Colonic mucosa (tissue), 4 donors: ENCODE measurements at regions not wholly inside any gene's neighbourhood (a gene's known extent, or its start where the extent isn't known, plus 50 kb on each side); places are given as distances from the start of the nearest gene placed in this dataset.

Experiments used
- DNase-seq: peaks from one replicate; pipeline ENCODE4 v3.0.0-alpha.2; 2020
- H3K27ac ChIP-seq: fragments of 200-600 bp; one replicate; pipeline ENCODE4 v1.8.0; 2021
- H3K27me3 ChIP-seq: fragments of 200-600 bp; one replicate; pipeline ENCODE4 v1.8.0; 2021
- H3K36me3 ChIP-seq: fragments of 200-600 bp; one replicate; pipeline ENCODE4 v1.8.0; 2021
- H3K4me1 ChIP-seq: fragments of 200-600 bp; one replicate; pipeline ENCODE4 v1.8.0; 2021; ENCODE audit warnings: mild to moderate bottlenecking
- H3K4me3 ChIP-seq: fragments of 200-600 bp; one replicate; pipeline ENCODE4 v1.8.0; 2021
- H3K9ac ChIP-seq, 2 donors: one replicate each; pipeline ENCODE4 v1.7.0; 2013; ENCODE audit warnings: control low read depth in 2 of 2, low read depth in 2 of 2, low read length in 2 of 2
- H3K9me3 ChIP-seq: fragments of 200-600 bp; one replicate; pipeline ENCODE4 v1.8.0; 2021
- intact Hi-C: fragments of 100-400 bp; cut with DNase I; formaldehyde crosslinking; loops from one replicate; pipeline ENCODE4 v1.14.1; 2022
- TF ChIP-seq, protein P1 (sequence below): fragments of 200-600 bp; IDR thresholded peaks from one replicate; pipeline ENCODE4 v1.8.0; 2022; ENCODE audit warnings: antibody characterized with exemption, mild to moderate bottlenecking
- donor health status: healthy.
- donor health status: DM: no; HTN: no; CAD: no.
- donor health status: DM: no; HTN: no; CAD: no.

DNA sequence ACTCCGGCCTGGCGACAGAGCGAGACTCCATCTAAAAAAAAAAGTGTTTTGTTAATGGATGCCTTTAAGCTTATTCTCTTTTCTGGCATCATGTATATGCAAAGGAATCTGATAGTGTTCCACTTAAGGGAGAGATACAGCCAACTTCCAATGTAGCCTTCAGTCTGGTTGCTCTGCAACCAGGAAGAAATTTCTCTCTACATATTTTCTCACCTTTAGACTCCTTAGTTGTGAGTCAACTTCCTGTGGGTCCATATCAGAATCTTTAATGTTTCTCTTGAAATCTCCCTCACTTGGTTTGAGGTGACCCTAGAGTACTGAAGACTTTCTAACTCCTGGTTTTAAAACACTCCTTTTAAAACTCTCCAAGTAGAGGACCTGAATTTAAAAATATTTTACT is 340.4 kb downstream of the SLC6A15 start:
- Histone ChIP-seq H3K9ac (no peak overlapping the region), H3K27ac (no peak overlapping the region), H3K4me1 (no peaks in the 10 kb centered on the region), H3K4me3 (no peak overlapping the region), H3K27me3 (no peaks in the 10 kb centered on the region), H3K9me3 (no peaks in the 10 kb centered on the region), H3K36me3 (no peaks in the 10 kb centered on the region)
- TF ChIP-seq, protein P1, sequence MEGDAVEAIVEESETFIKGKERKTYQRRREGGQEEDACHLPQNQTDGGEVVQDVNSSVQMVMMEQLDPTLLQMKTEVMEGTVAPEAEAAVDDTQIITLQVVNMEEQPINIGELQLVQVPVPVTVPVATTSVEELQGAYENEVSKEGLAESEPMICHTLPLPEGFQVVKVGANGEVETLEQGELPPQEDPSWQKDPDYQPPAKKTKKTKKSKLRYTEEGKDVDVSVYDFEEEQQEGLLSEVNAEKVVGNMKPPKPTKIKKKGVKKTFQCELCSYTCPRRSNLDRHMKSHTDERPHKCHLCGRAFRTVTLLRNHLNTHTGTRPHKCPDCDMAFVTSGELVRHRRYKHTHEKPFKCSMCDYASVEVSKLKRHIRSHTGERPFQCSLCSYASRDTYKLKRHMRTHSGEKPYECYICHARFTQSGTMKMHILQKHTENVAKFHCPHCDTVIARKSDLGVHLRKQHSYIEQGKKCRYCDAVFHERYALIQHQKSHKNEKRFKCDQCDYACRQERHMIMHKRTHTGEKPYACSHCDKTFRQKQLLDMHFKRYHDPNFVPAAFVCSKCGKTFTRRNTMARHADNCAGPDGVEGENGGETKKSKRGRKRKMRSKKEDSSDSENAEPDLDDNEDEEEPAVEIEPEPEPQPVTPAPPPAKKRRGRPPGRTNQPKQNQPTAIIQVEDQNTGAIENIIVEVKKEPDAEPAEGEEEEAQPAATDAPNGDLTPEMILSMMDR: no peak
- no peak for DNase-seq
- intact Hi-C loops: no loop called here

DNA sequence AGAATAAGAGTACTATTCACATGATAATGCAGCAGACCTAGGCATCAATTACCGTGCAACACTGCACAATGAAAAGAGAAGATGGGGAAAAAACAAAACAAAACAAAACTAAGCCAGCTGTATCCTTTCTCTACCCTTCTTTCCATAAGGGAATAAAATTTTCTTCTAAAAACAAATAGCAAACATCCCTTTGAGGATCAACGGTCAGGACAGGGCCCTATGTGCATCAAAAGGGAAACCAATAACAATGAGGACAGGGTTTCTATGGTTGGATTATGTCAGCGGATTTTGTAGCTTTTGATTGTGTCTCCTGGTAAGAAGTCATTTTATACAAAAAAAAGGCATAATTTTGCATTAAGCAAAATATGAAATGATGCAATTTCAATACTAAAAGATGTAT is 350.3 kb downstream of the SLC6A15 start:
- Histone ChIP-seq H3K4me3 (no peak overlapping the region), H3K36me3 (no peaks in the 10 kb centered on the region), H3K4me1 (no peaks in the 10 kb centered on the region), H3K9ac (no peak overlapping the region), H3K27me3 (no peaks in the 10 kb centered on the region), H3K9me3 (no peaks in the 10 kb centered on the region), H3K27ac (no peak overlapping the region)
- no peak for DNase-seq
- TF ChIP-seq, protein P1: no peak
- intact Hi-C loops: no loop called here

DNA sequence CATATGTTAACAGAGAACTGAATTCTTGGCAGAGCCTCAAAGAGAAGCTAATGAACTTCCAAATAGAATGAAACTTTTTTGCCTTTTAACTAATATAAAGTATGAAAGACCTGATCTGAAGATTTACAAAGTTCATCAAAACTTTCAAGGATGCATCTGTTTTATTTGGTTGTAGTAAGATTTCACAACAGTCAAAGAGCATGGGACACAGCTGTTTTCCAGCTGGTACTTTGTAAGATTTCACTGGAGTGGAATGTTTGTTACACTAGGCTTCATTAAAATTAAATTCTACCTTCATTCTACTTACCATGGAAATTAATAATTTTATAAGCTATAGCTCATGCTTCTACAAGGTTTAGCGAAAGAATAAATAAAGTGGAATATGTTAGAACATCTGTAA is 351.2 kb downstream of the SLC6A15 start:
- intact Hi-C loops: no loop called here
- DNase-seq: no peak
- H3K9ac ChIP-seq: no peak overlapping the region
- TF ChIP-seq, protein P1: no peak
- H3K9me3 ChIP-seq: no peaks in the 10 kb centered on the region
- H3K27ac ChIP-seq: no peak overlapping the region
- no peaks in the 10 kb centered on the region for H3K36me3 ChIP-seq
- H3K4me3 ChIP-seq: no peak overlapping the region
- H3K27me3 ChIP-seq: no peaks in the 10 kb centered on the region
- H3K4me1 ChIP-seq: no peaks in the 10 kb centered on the region

DNA sequence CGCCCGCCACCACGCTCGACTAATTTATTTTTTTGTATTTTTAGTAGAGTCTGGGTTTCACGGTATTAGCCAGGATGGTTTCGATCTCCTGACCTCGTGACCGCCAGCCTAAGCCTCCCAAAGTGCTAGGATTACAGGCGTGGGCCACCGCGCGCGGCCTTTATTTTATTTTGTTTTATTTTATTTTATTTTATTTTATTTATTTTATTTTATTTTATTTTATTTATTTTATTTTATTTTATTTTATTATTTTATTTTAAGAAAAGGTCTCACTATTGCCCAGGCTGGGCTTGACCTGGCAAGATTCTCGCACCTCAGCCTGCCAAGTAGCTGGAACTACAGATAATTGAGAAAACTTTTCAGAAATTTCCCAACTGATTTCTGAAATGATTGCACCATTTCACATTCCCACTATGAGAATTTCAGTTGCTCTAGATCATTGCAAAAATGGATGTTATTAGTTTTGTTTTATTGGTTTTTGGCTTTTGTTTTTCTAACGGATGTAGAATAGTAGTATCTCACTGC is 358.3 kb downstream of the SLC6A15 start:
- Histone ChIP-seq H3K9ac (no peak overlapping the region), H3K4me3 (no peak overlapping the region), H3K27me3 (no peaks in the 10 kb centered on the region), H3K27ac (no peak overlapping the region), H3K36me3 (no peaks in the 10 kb centered on the region), H3K9me3 (no peaks in the 10 kb centered on the region), H3K4me1 (no peaks in the 10 kb centered on the region)
- TF ChIP-seq, protein P1: no peak
- intact Hi-C loops: no loop called here
- no peak for DNase-seq

DNA sequence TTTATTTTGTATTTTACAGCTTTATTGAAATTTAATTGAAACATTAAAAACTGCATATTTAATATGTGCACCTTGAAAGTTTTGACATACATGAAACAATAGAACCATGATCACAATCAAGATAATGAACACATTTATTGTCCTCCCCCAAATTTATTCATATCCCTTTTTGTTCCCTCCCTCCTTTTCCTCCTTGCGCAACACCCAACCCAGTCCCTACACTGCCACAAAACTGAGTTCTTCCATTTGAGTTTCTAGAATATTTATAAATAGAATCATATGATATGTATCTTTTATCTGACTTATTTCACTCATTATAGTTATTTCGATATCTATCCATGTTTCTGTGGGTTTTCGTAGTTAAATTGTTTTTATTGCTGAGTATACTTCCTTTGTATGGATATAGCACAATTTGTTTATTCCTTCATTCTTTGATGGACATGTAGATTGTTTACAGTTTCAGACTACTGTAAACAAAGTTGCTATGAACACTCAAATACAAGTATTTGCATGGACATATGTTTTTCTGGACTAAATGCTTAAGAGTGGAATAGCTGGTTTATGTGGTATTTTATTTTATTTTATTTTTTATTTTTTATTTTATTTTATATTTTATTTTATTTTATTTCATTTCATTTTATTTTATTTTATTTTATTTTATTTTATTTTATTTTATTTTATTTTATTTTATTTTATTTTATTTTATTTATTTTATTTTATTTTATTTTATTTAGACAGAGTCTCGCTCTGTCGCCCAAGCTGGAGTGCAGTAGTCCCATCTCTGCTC is 359.1 kb downstream of the SLC6A15 start:
- H3K4me1 ChIP-seq: no peaks in the 10 kb centered on the region
- H3K4me3 ChIP-seq: no peak overlapping the region
- no peaks in the 10 kb centered on the region for H3K36me3 ChIP-seq
- no peak for DNase-seq
- H3K27me3 ChIP-seq: no peaks in the 10 kb centered on the region
- H3K9ac ChIP-seq: no peak overlapping the region
- H3K27ac ChIP-seq: no peak overlapping the region
- H3K9me3 ChIP-seq: no peaks in the 10 kb centered on the region
- intact Hi-C loops: no loop called here
- TF ChIP-seq, protein P1: no peak
